OCI-LY7 (cell line): ENCODE measurements at regions not wholly inside any gene's neighbourhood (a gene's known extent, or its start where the extent isn't known, plus 50 kb on each side); places are given as distances from the start of the nearest gene placed in this dataset.

Source experiments
- BruUV-seq: library from RNA; stranded (reverse); fragments of 400-500 nt; replicated peaks from 2 replicates; lab custom pipeline; 2021; lab: Mats Ljungman, UMichigan
- CTCF ChIA-PET: fragments of 300-600 bp; sonication (Branson Sonifier 250); formaldehyde crosslinking; loops from one replicate; lab custom pipeline; 2022; ENCODE audit warnings: antibody characterized with exemption; ENCODE audit not compliant: unreplicated experiment; lab: Charles Lee
- POLR2A ChIA-PET: fragments of 300-600 bp; sonication (Branson Sonifier 250); formaldehyde crosslinking; loops from one replicate; lab custom pipeline; 2022; ENCODE audit warnings: antibody characterized with exemption; lab: Charles Lee
- DNase-seq: peaks from one replicate; pipeline ENCODE4 v3.0.0-alpha.2; 2015; ENCODE audit warnings: low spot score
- H2AFZ ChIP-seq: fragments of 200-600 bp; sonication (generic), shearing (Covaris generic); 2 replicates; pipeline ENCODE4 v1.6.1; 2014; ENCODE audit warnings: mild to moderate bottlenecking, antibody characterized with exemption, low read length, moderate library complexity
- H3K27ac ChIP-seq: fragments of 200-600 bp; sonication (generic); 2 replicates; pipeline ENCODE4 v1.5.1; 2014; ENCODE audit warnings: mixed run types, low read depth, mild to moderate bottlenecking, moderate library complexity, low read length, inconsistent platforms; ENCODE audit not compliant: poor library complexity, severe bottlenecking
- H3K36me3 ChIP-seq: fragments of 200-600 bp; sonication (generic); 2 replicates; pipeline ENCODE4 v1.6.1; 2014; ENCODE audit warnings: mild to moderate bottlenecking, antibody characterized with exemption, low read length, moderate library complexity, mixed read lengths; ENCODE audit not compliant: insufficient read depth
- H3K4me1 ChIP-seq: fragments of 200-600 bp; sonication (generic); 2 replicates; pipeline ENCODE4 v1.5.1; 2014; ENCODE audit warnings: mild to moderate bottlenecking, low read length; ENCODE audit not compliant: insufficient read depth, poor library complexity, severe bottlenecking
- H3K4me2 ChIP-seq: fragments of 200-600 bp; sonication (generic); 2 replicates; pipeline ENCODE4 v1.6.1; 2014; ENCODE audit warnings: mild to moderate bottlenecking, low read length
- H3K4me3 ChIP-seq: fragments of 200-600 bp; sonication (generic); 2 replicates; pipeline ENCODE4 v1.5.1; 2014; ENCODE audit warnings: mild to moderate bottlenecking, low read depth, low read length; ENCODE audit not compliant: poor library complexity, severe bottlenecking
- H3K79me2 ChIP-seq: fragments of 200-600 bp; sonication (generic); 2 replicates; pipeline ENCODE4 v1.6.1; 2016; ENCODE audit warnings: low read depth, mild to moderate bottlenecking, low read length, moderate library complexity, mixed read lengths; ENCODE audit not compliant: insufficient read depth
- H3K9me2 ChIP-seq: fragments of 200-600 bp; sonication (generic); 2 replicates; pipeline ENCODE4 v1.6.1; 2016; ENCODE audit warnings: mild to moderate bottlenecking, low read length, mixed read lengths; ENCODE audit not compliant: insufficient read depth
- H3K9me3 ChIP-seq: fragments of 200-600 bp; sonication (generic); 2 replicates; pipeline ENCODE4 v1.6.1; 2014; ENCODE audit warnings: mild to moderate bottlenecking, mixed run types, low read length, mixed read lengths
- H4K20me1 ChIP-seq: fragments of 200-600 bp; sonication (generic); 2 replicates; pipeline ENCODE4 v1.6.1; 2014; ENCODE audit warnings: mild to moderate bottlenecking, antibody characterized with exemption, low read length, moderate library complexity, mixed read lengths; ENCODE audit not compliant: insufficient read depth
- CTCF ChIP-seq: fragments of 200-600 bp; sonication (generic); conservative IDR thresholded peaks from 2 replicates; pipeline ENCODE4 v1.5.1; 2014; ENCODE audit warnings: mild to moderate bottlenecking, antibody characterized with exemption, low read length, moderate library complexity, mixed read lengths
- EZH2phosphoT487 ChIP-seq: fragments of 200-600 bp; sonication (generic); IDR thresholded peaks from 2 replicates; pipeline ENCODE4 v1.6.1; 2018; ENCODE audit warnings: low read depth, borderline replicate concordance, mild to moderate bottlenecking, mixed run types, antibody characterized with exemption, low read length, moderate library complexity, mixed read lengths
- intact Hi-C: fragments of 100-400 bp; cut with micrococcal nuclease; formaldehyde crosslinking; loops from one replicate; pipeline ENCODE4 v1.10.0; 2022; ENCODE audit not compliant: unreplicated experiment

GRCh38 chr5:173829826-173830225, 58.3 kb upstream of the CPEB4 start:
- Histone ChIP-seq H3K9me3 (peaks cover 14% of the 10 kb centered on the region; the same call in 1 of the 2 replicates), H3K27ac (peak overlapping the region; percentile 75), H3K79me2 (no peaks in the 10 kb centered on the region), H3K4me3 (peak overlapping the region; percentile 32), H3K9me2 (no peaks in the 10 kb centered on the region), H4K20me1 (no peaks in the 10 kb centered on the region), H3K4me1 (peaks cover 88% of the 10 kb centered on the region), H3K36me3 (peaks cover 13% of the 10 kb centered on the region; the same call in 1 of the 2 replicates), H3K4me2 (peak overlapping the region; percentile 66), H2AFZ (peak overlapping the region; percentile 66)
- no TSS peak for BruUV-seq
- CTCF ChIA-PET: interaction anchor here (0.7 to 1.2 kb wide), 3 partner anchors 12 to 205 kb away, joined by 3 read pairs; no protein-coding TSS in a partner anchor
- POLR2A ChIA-PET: interaction anchor here (0.6 to 5.4 kb wide), 22 partner anchors 9 to 105 kb away, joined by 3 to 46 read pairs (median 4); partner anchors contain the start of gene CPEB4
- intact Hi-C loops: loop anchor here (10.0 kb wide), 1 partner anchor 215 kb away; the partner anchor contains the start of gene BOD1
- TF ChIP-seq CTCF (no peak), EZH2phosphoT487 (no peak)
- peak; percentile 80 for DNase-seq

- CTCF ChIA-PET: interaction anchor here (0.7 to 1.2 kb wide), 2 partner anchors 85 to 187 kb away, joined by 3 read pairs; no protein-coding TSS in a partner anchor
- intact Hi-C loops: no loop called here
- H3K9me3 ChIP-seq: peaks cover 14% of the 10 kb centered on the region; the same call in 1 of the 2 replicates
Observed at GRCh38 chr5:173830421-173830820, 57.7 kb upstream of the CPEB4 start.

More at GRCh38 chr5:173830421-173830820, 57.7 kb upstream of the CPEB4 start:
- no peaks in the 10 kb centered on the region for H3K9me2 ChIP-seq
- peak; percentile 59 for DNase-seq
- peaks cover 13% of the 10 kb centered on the region; the same call in 1 of the 2 replicates for H3K36me3 ChIP-seq
- no TSS peak for BruUV-seq
- H3K4me1 ChIP-seq: peaks cover 88% of the 10 kb centered on the region
- no peaks in the 10 kb centered on the region for H4K20me1 ChIP-seq
- TF ChIP-seq CTCF (no peak), EZH2phosphoT487 (no peak)
- peak overlapping the region; percentile 75 for H3K27ac ChIP-seq
- peak overlapping the region; percentile 66 for H3K4me2 ChIP-seq
- no peaks in the 10 kb centered on the region for H3K79me2 ChIP-seq
- peak overlapping the region; percentile 66 for H2AFZ ChIP-seq
- peak overlapping the region; percentile 32 for H3K4me3 ChIP-seq
- POLR2A ChIA-PET: interaction anchor here (0.6 to 5.7 kb wide), 21 partner anchors 10 to 97 kb away, joined by 3 to 46 read pairs (median 4); partner anchors contain the start of gene CPEB4
